KMS-11 (cell line): ENCODE measurements at regions not wholly inside any gene's neighbourhood (a gene's known extent, or its start where the extent isn't known, plus 50 kb on each side); places are given as distances from the start of the nearest gene placed in this dataset.

Source experiments
- H2AFZ ChIP-seq: fragments of 200-600 bp; sonication (generic); 2 replicates; pipeline ENCODE4 v1.6.1; 2016; ENCODE audit warnings: antibody characterized with exemption, mixed run types, low read depth
- H3K27ac ChIP-seq: fragments of 200-600 bp; sonication (generic); 2 replicates; pipeline ENCODE4 v1.6.1; 2016; ENCODE audit warnings: mild to moderate bottlenecking, mixed run types
- H3K27me3 ChIP-seq: fragments of 200-600 bp; sonication (generic); 2 replicates; pipeline ENCODE4 v1.6.1; 2017; ENCODE audit warnings: mild to moderate bottlenecking, low read depth, mixed run types, moderate library complexity; ENCODE audit not compliant: insufficient read depth
- H3K36me3 ChIP-seq: fragments of 200-600 bp; sonication (generic); 2 replicates; pipeline ENCODE4 v1.6.1; 2017; ENCODE audit warnings: mild to moderate bottlenecking, mixed run types; ENCODE audit not compliant: insufficient read depth
- H3K4me1 ChIP-seq: fragments of 200-600 bp; sonication (generic); 2 replicates; pipeline ENCODE4 v1.6.1; 2016; ENCODE audit warnings: mild to moderate bottlenecking, low read depth, mixed run types; ENCODE audit not compliant: poor library complexity, severe bottlenecking
- H3K4me2 ChIP-seq: fragments of 200-600 bp; sonication (generic); 2 replicates; pipeline ENCODE4 v1.7.0; 2016; ENCODE audit warnings: mild to moderate bottlenecking, mixed run types
- H3K4me3 ChIP-seq: fragments of 200-600 bp; sonication (generic); IDR thresholded peaks from 2 replicates; pipeline ENCODE4 v1.6.1; 2017; ENCODE audit warnings: low read depth, low read length, mixed read lengths; ENCODE audit not compliant: insufficient read depth
- H3K79me2 ChIP-seq: fragments of 200-600 bp; sonication (generic); 2 replicates; pipeline ENCODE4 v1.6.1; 2016; ENCODE audit warnings: low read depth, mixed run types; ENCODE audit not compliant: insufficient read depth
- H3K9ac ChIP-seq: fragments of 200-600 bp; sonication (generic); 2 replicates; pipeline ENCODE4 v1.6.1; 2016; ENCODE audit warnings: mild to moderate bottlenecking, mixed run types
- H4K20me1 ChIP-seq: fragments of 200-600 bp; sonication (generic); 2 replicates; pipeline ENCODE4 v1.6.1; 2016; ENCODE audit warnings: mild to moderate bottlenecking, mixed run types; ENCODE audit not compliant: insufficient read depth
- CTCF ChIP-seq: fragments of 200-600 bp; sonication (generic); conservative IDR thresholded peaks from 2 replicates; pipeline ENCODE4 v1.6.1; 2017; ENCODE audit warnings: low read depth, mild to moderate bottlenecking, antibody characterized with exemption, low read length, moderate library complexity, mixed read lengths

GRCh38 chr1:38603907-38604306, 255.7 kb downstream of the RRAGC start:
- no peaks in the 10 kb centered on the region for H3K27me3 ChIP-seq
- no peak overlapping the region for H3K4me2 ChIP-seq
- H3K79me2 ChIP-seq = no peaks in the 10 kb centered on the region
- H3K9ac ChIP-seq = no peak overlapping the region
- TF ChIP-seq CTCF = no peak
- no peaks in the 10 kb centered on the region for H3K4me1 ChIP-seq
- no peak overlapping the region for H3K4me3 ChIP-seq
- no peaks in the 10 kb centered on the region for H4K20me1 ChIP-seq
- H2AFZ ChIP-seq = no peak overlapping the region
- H3K36me3 ChIP-seq = no peaks in the 10 kb centered on the region
- H3K27ac ChIP-seq = no peak overlapping the region

- Histone ChIP-seq H3K36me3 (no peaks in the 10 kb centered on the region), H4K20me1 (no peaks in the 10 kb centered on the region), H3K9ac (no peak overlapping the region), H3K4me1 (no peaks in the 10 kb centered on the region), H3K4me2 (no peak overlapping the region), H2AFZ (no peak overlapping the region), H3K27ac (no peak overlapping the region), H3K79me2 (no peaks in the 10 kb centered on the region), H3K4me3 (no peak overlapping the region), H3K27me3 (no peaks in the 10 kb centered on the region)
- no peak for TF ChIP-seq CTCF
Observed at GRCh38 chr1:38600905-38601304, 258.7 kb downstream of the RRAGC start.

- Histone ChIP-seq H2AFZ (no peak overlapping the region), H3K4me3 (no peak overlapping the region), H3K4me1 (no peaks in the 10 kb centered on the region), H3K4me2 (no peak overlapping the region), H3K36me3 (no peaks in the 10 kb centered on the region), H3K27ac (no peak overlapping the region), H3K79me2 (no peaks in the 10 kb centered on the region), H4K20me1 (no peaks in the 10 kb centered on the region), H3K27me3 (no peaks in the 10 kb centered on the region), H3K9ac (no peak overlapping the region)
- no peak for TF ChIP-seq CTCF
Observed at GRCh38 chr1:38600286-38600685, 259.3 kb downstream of the RRAGC start.

GRCh38 chr1:38598118-38598517, 261.5 kb downstream of the RRAGC start:
- no peaks in the 10 kb centered on the region for H3K27me3 ChIP-seq
- no peaks in the 10 kb centered on the region for H3K36me3 ChIP-seq
- H3K9ac ChIP-seq = no peak overlapping the region
- no peak overlapping the region for H3K27ac ChIP-seq
- no peak overlapping the region for H3K4me2 ChIP-seq
- no peaks in the 10 kb centered on the region for H3K4me1 ChIP-seq
- H2AFZ ChIP-seq = no peak overlapping the region
- TF ChIP-seq CTCF = no peak
- no peak overlapping the region for H3K4me3 ChIP-seq
- H4K20me1 ChIP-seq = no peaks in the 10 kb centered on the region
- H3K79me2 ChIP-seq = no peaks in the 10 kb centered on the region

DNA sequence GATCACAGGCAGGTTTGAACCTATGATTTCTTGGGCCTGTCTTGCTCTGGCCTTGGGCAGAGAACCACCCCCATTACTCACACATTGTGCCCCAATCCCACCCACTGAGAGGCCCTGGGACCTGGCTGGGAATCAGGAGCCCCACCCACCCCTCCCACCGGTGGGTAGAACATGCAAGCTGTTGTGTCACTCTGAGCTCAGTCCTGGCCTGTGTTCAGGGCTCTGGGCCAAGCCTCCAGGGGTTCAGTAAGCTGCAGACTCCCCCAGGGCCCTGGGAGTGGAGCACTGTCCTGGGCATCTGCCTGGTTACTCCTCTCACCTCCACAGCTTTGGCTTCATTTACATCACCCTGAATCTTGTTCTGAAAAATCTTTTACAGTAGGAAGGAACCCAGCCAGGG, 270.5 kb downstream of the RRAGC start:
- no peak for TF ChIP-seq CTCF
- H3K4me3 ChIP-seq = no peak overlapping the region

More for the DNA sequence above, 270.5 kb downstream of the RRAGC start:
- no peaks in the 10 kb centered on the region for H3K79me2 ChIP-seq
- no peak overlapping the region for H2AFZ ChIP-seq
- H3K4me2 ChIP-seq = no peak overlapping the region
- no peaks in the 10 kb centered on the region for H3K27me3 ChIP-seq
- H4K20me1 ChIP-seq = no peaks in the 10 kb centered on the region
- no peaks in the 10 kb centered on the region for H3K36me3 ChIP-seq
- H3K9ac ChIP-seq = no peak overlapping the region
- H3K27ac ChIP-seq = no peak overlapping the region
- H3K4me1 ChIP-seq = no peaks in the 10 kb centered on the region
